Kidney tubule cell (primary cell): ENCODE measurements at regions not wholly inside any gene's neighbourhood (a gene's known extent, or its start where the extent isn't known, plus 50 kb on each side); places are given as distances from the start of the nearest gene placed in this dataset.

Experiments used
- DNase-seq: peaks from one replicate; pipeline ENCODE4 v3.0.0-alpha.2; 2018; ENCODE audit warnings: low spot score

GRCh38 chr10:65497837-65498236, 1428.0 kb upstream of the LRRTM3 start:
- no peak for DNase-seq

- no peak for DNase-seq
Observed at GRCh38 chr10:65500716-65501115, 1425.1 kb upstream of the LRRTM3 start.

- DNase-seq, result peak; percentile 35
Observed at GRCh38 chr10:65501259-65501658, 1424.6 kb upstream of the LRRTM3 start.

GRCh38 chr10:65518379-65518778, 1407.5 kb upstream of the LRRTM3 start:
- DNase-seq, result peak; percentile 76

- DNase-seq, result no peak
Observed at GRCh38 chr10:65528986-65529385, 1396.8 kb upstream of the LRRTM3 start.

GRCh38 chr10:65531545-65531944, 1394.3 kb upstream of the LRRTM3 start:
- no peak for DNase-seq

GRCh38 chr10:65534771-65535170, 1391.1 kb upstream of the LRRTM3 start:
- DNase-seq, result no peak

GRCh38 chr10:65544756-65545155, 1381.1 kb upstream of the LRRTM3 start:
- no peak for DNase-seq

- DNase-seq, result no peak
Observed at GRCh38 chr10:65548001-65548400, 1377.8 kb upstream of the LRRTM3 start.

GRCh38 chr10:65550761-65551160, 1375.1 kb upstream of the LRRTM3 start:
- no peak for DNase-seq

GRCh38 chr10:65555192-65555591, 1370.6 kb upstream of the LRRTM3 start:
- DNase-seq, result no peak

GRCh38 chr10:65556006-65556405, 1369.8 kb upstream of the LRRTM3 start:
- DNase-seq, result no peak

GRCh38 chr10:65559369-65559768, 1366.5 kb upstream of the LRRTM3 start:
- no peak for DNase-seq

GRCh38 chr10:65565246-65565645, 1360.6 kb upstream of the LRRTM3 start:
- DNase-seq, result no peak

- peak; percentile 13 for DNase-seq
Observed at GRCh38 chr10:65566906-65567305, 1358.9 kb upstream of the LRRTM3 start.

GRCh38 chr10:65570143-65571010, 1355.5 kb upstream of the LRRTM3 start:
- DNase-seq, result peak; percentile 79

- peak; percentile 33 for DNase-seq
Observed at GRCh38 chr10:65571011-65571570, 1354.7 kb upstream of the LRRTM3 start.

GRCh38 chr10:65581426-65582026, 1344.3 kb upstream of the LRRTM3 start:
- no peak for DNase-seq

- no peak for DNase-seq
Observed at GRCh38 chr10:65602182-65602865, 1323.5 kb upstream of the LRRTM3 start.

- no peak for DNase-seq
Observed at GRCh38 chr10:65611592-65611991, 1314.2 kb upstream of the LRRTM3 start.

GRCh38 chr10:65614956-65615565, 1310.8 kb upstream of the LRRTM3 start:
- no peak for DNase-seq

- no peak for DNase-seq
Observed at GRCh38 chr10:65618126-65618525, 1307.7 kb upstream of the LRRTM3 start.
